ENCODE measurements at regions not wholly inside any gene's neighbourhood (a gene's known extent, or its start where the extent isn't known, plus 50 kb on each side); places are given as distances from the start of the nearest gene placed in this dataset.

GRCh38 chr3:59518283-59519055 lies 468.6 kb upstream of the CFAP20DC start (continued):
- TF ChIP-seq TAF1 (conservative IDR thresholded peaks at IDR 0.05) (no peak), JUND (IDR thresholded peaks at IDR 0.05) (no peak), FOXA2 (IDR thresholded peaks at IDR 0.05) (no peak), HNF4A (conservative IDR thresholded peaks at IDR 0.05) (no peak), MAX (IDR thresholded peaks at IDR 0.05) (no peak), FOXA1 (IDR thresholded peaks at IDR 0.05) (no peak)
- TF ChIP-seq, protein P1, sequence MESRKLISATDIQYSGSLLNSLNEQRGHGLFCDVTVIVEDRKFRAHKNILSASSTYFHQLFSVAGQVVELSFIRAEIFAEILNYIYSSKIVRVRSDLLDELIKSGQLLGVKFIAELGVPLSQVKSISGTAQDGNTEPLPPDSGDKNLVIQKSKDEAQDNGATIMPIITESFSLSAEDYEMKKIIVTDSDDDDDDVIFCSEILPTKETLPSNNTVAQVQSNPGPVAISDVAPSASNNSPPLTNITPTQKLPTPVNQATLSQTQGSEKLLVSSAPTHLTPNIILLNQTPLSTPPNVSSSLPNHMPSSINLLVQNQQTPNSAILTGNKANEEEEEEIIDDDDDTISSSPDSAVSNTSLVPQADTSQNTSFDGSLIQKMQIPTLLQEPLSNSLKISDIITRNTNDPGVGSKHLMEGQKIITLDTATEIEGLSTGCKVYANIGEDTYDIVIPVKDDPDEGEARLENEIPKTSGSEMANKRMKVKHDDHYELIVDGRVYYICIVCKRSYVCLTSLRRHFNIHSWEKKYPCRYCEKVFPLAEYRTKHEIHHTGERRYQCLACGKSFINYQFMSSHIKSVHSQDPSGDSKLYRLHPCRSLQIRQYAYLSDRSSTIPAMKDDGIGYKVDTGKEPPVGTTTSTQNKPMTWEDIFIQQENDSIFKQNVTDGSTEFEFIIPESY (IDR thresholded peaks at IDR 0.05) = no peak

DNA sequence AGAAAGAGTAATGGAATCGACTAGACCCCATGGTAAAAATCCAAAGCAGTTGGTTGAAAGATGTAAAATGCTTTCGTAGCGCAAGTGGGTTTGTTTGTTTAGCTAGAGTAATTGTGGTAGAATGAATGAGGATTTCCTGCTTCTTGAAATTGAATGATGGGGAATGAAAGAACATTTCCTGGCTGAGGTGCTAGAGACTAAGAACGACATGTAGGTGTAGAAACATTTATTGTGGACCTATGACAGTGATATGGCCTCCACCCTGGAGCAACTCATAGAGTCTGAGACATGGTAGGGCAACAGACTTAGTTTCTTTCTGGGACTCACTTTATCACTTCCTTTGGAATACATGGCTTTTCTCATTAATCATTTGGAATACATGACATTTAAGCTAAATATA lies 467.6 kb upstream of the CFAP20DC start:
- no peaks in the 10 kb centered on the region for H3K36me3 ChIP-seq (ENCODE audit: control insufficient read depth in 4 of 4, insufficient read depth in 3 of 4, low read depth in 1 of 4, low read length in 3 of 4)
- H3K9me3 ChIP-seq (ENCODE audit: control insufficient read depth in 4 of 4, low read length in 3 of 4) = no peaks in the 10 kb centered on the region
- no peak overlapping the region for H3K4me3 ChIP-seq (ENCODE audit: low read depth in 1 of 3, low read length in 3 of 3)
- WGBS = 70% methylated on average over 4 of the region's 4 CpGs
- no peaks in the 10 kb centered on the region for H3K27me3 ChIP-seq (ENCODE audit: control insufficient read depth in 4 of 4, insufficient read depth in 4 of 4, low read length in 3 of 4)
- TF ChIP-seq HNF4G (IDR thresholded peaks at IDR 0.05) = no peak
- no peak for TF ChIP-seq JUND (IDR thresholded peaks at IDR 0.05)
- no peak for TF ChIP-seq CTCF (IDR thresholded peaks at IDR 0.05; ENCODE audit: low read depth, low read length, missing input control)
- TF ChIP-seq HNF4A (conservative IDR thresholded peaks at IDR 0.05) = no peak
- TF ChIP-seq, protein P1 (IDR thresholded peaks at IDR 0.05) = no peak
- TF ChIP-seq FOXA2 (IDR thresholded peaks at IDR 0.05) = no peak
- H3K4me1 ChIP-seq (ENCODE audit: control insufficient read depth in 4 of 4, insufficient read depth in 4 of 4, low read length in 3 of 4) = no peaks in the 10 kb centered on the region
- no peak for DNase-seq (ENCODE audit: low spot score)
- H3K9ac ChIP-seq (ENCODE audit: low read depth in 1 of 2, low read length in 2 of 2) = no peak overlapping the region
- H3K27ac ChIP-seq (ENCODE audit: low read depth in 1 of 2, low read length in 2 of 2) = no peak overlapping the region

GRCh38 chr3:59515966-59516365 lies 466.1 kb upstream of the CFAP20DC start:
- no peaks in the 10 kb centered on the region for H3K9me3 ChIP-seq (ENCODE audit: control insufficient read depth in 4 of 4, low read length in 3 of 4)
- 76% methylated on average over 3 of the region's 3 CpGs for WGBS
- H3K36me3 ChIP-seq (ENCODE audit: control insufficient read depth in 4 of 4, insufficient read depth in 3 of 4, low read depth in 1 of 4, low read length in 3 of 4) = no peaks in the 10 kb centered on the region
- no peak for DNase-seq (ENCODE audit: low spot score)
- no peaks in the 10 kb centered on the region for H3K4me1 ChIP-seq (ENCODE audit: control insufficient read depth in 4 of 4, insufficient read depth in 4 of 4, low read length in 3 of 4)
- H3K27me3 ChIP-seq (ENCODE audit: control insufficient read depth in 4 of 4, insufficient read depth in 4 of 4, low read length in 3 of 4) = no peaks in the 10 kb centered on the region
- H3K9ac ChIP-seq (ENCODE audit: low read depth in 1 of 2, low read length in 2 of 2) = no peak overlapping the region
- H3K4me3 ChIP-seq (ENCODE audit: low read depth in 1 of 3, low read length in 3 of 3) = no peak overlapping the region
- no peak overlapping the region for H3K27ac ChIP-seq (ENCODE audit: low read depth in 1 of 2, low read length in 2 of 2)
- TF ChIP-seq, protein P2, sequence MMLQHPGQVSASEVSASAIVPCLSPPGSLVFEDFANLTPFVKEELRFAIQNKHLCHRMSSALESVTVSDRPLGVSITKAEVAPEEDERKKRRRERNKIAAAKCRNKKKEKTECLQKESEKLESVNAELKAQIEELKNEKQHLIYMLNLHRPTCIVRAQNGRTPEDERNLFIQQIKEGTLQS (IDR thresholded peaks at IDR 0.05) = no peak
- TF ChIP-seq CTCF (IDR thresholded peaks at IDR 0.05; ENCODE audit: low read depth, low read length, missing input control) (no peak), RAD21 (IDR thresholded peaks at IDR 0.05) (no peak), SP1 (IDR thresholded peaks at IDR 0.05) (no peak), YY1 (IDR thresholded peaks at IDR 0.05) (no peak), TAF1 (conservative IDR thresholded peaks at IDR 0.05) (no peak), FOXA1 (IDR thresholded peaks at IDR 0.05) (no peak), EGR1 (IDR thresholded peaks at IDR 0.05; ENCODE audit: low read depth in 2 of 2) (no peak), NR2F2 (IDR thresholded peaks at IDR 0.05) (no peak), HNF4G (IDR thresholded peaks at IDR 0.05) (no peak), MAX (IDR thresholded peaks at IDR 0.05) (no peak), FOXA2 (IDR thresholded peaks at IDR 0.05) (no peak)
